NAMALWA (cell line): ENCODE measurements at regions not wholly inside any gene's neighbourhood (a gene's known extent, or its start where the extent isn't known, plus 50 kb on each side); places are given as distances from the start of the nearest gene placed in this dataset.
"Not testable (repeated sequence)": the region's sequence is repeated elsewhere in the genome, so short reads cannot be mapped to it uniquely, and the experiment has no call there.

Experiments
- DNase-seq: peaks from one replicate; pipeline ENCODE4 v3.0.0-alpha.2; 2015; ENCODE audit warnings: low spot score

GRCh38 chr2:236375973-236376476 is 111.8 kb upstream of the ASB18 start:
- no peak for DNase-seq

- no peak for DNase-seq
Measured at GRCh38 chr2:236376566-236377244, 112.5 kb upstream of the ASB18 start.

GRCh38 chr2:236380051-236380612 is 115.9 kb upstream of the ASB18 start:
- no peak for DNase-seq

- DNase-seq = not testable (repeated sequence)
Measured at GRCh38 chr2:236381253-236381652, 117.0 kb upstream of the ASB18 start.

- not testable (repeated sequence) for DNase-seq
Measured at GRCh38 chr2:236389284-236390216, 125.3 kb upstream of the ASB18 start.

- DNase-seq = no peak
Measured at GRCh38 chr2:236393101-236393500, 128.9 kb upstream of the ASB18 start.

GRCh38 chr2:236393581-236393980 is 129.4 kb upstream of the ASB18 start:
- DNase-seq = no peak

GRCh38 chr2:236394571-236394970 is 130.4 kb upstream of the ASB18 start:
- DNase-seq = no peak

- no peak for DNase-seq
Measured at GRCh38 chr2:236395067-236395466, 130.9 kb upstream of the ASB18 start.

- no peak for DNase-seq
Measured at GRCh38 chr2:236396818-236397350, 132.7 kb upstream of the ASB18 start.

- no peak for DNase-seq
Measured at GRCh38 chr2:236397681-236398080, 133.5 kb upstream of the ASB18 start.

GRCh38 chr2:236399409-236399808 is 135.2 kb upstream of the ASB18 start:
- DNase-seq = no peak

GRCh38 chr2:236400046-236400574 is 135.9 kb upstream of the ASB18 start:
- DNase-seq = no peak

- no peak for DNase-seq
Measured at GRCh38 chr2:236400594-236401360, 136.6 kb upstream of the ASB18 start.

- DNase-seq = peak; percentile 94
Measured at GRCh38 chr2:236402033-236402790, 138.0 kb upstream of the ASB18 start.

- peak; percentile 4 for DNase-seq
Measured at GRCh38 chr2:236403125-236403524, 138.9 kb upstream of the ASB18 start.

GRCh38 chr2:236403811-236404210 is 139.6 kb upstream of the ASB18 start:
- DNase-seq = no peak

- no peak for DNase-seq
Measured at GRCh38 chr2:236404346-236404745, 140.1 kb upstream of the ASB18 start.

GRCh38 chr2:236405357-236405756 is 141.2 kb upstream of the ASB18 start:
- no peak for DNase-seq

GRCh38 chr2:236408090-236408489 is 143.9 kb upstream of the ASB18 start:
- no peak for DNase-seq

GRCh38 chr2:236408786-236409185 is 144.6 kb upstream of the ASB18 start:
- DNase-seq = no peak
